ENCODE measurements at regions not wholly inside any gene's neighbourhood (a gene's known extent, or its start where the extent isn't known, plus 50 kb on each side); places are given as distances from the start of the nearest gene placed in this dataset.

DNA sequence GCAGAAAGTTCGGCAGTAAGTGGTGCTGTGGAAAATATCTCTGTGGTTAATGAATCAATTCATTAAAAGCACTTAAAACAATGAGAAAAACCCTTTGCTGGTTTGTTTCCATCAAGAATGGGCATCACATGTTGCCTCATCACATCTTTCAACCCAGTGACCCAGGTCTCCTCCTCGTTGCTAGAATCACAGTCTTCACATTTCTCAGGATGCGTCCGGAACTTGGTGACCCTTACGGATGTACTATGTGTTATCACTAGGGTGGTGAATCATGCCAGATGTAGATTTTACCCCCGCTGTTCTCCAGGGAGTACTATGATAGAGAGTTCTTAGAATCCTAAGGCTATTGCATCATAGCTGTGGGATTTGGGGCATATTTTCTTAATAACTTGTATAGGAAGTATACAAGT lies 217.9 kb upstream of the KLF4 start:
- TF ChIP-seq, protein P1, sequence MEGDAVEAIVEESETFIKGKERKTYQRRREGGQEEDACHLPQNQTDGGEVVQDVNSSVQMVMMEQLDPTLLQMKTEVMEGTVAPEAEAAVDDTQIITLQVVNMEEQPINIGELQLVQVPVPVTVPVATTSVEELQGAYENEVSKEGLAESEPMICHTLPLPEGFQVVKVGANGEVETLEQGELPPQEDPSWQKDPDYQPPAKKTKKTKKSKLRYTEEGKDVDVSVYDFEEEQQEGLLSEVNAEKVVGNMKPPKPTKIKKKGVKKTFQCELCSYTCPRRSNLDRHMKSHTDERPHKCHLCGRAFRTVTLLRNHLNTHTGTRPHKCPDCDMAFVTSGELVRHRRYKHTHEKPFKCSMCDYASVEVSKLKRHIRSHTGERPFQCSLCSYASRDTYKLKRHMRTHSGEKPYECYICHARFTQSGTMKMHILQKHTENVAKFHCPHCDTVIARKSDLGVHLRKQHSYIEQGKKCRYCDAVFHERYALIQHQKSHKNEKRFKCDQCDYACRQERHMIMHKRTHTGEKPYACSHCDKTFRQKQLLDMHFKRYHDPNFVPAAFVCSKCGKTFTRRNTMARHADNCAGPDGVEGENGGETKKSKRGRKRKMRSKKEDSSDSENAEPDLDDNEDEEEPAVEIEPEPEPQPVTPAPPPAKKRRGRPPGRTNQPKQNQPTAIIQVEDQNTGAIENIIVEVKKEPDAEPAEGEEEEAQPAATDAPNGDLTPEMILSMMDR (IDR thresholded peaks at IDR 0.05; ENCODE audit: insufficient read depth, low read length, missing control alignments) = no peak
- ChIA-PET POLR2A (no interaction called here), CTCF (no interaction called here)
- peak; percentile 67 for DNase-seq (ENCODE audit: low read depth, low spot score)
- H3K4me3 ChIP-seq (ENCODE audit: low read depth, low read length) = no peak overlapping the region

DNA sequence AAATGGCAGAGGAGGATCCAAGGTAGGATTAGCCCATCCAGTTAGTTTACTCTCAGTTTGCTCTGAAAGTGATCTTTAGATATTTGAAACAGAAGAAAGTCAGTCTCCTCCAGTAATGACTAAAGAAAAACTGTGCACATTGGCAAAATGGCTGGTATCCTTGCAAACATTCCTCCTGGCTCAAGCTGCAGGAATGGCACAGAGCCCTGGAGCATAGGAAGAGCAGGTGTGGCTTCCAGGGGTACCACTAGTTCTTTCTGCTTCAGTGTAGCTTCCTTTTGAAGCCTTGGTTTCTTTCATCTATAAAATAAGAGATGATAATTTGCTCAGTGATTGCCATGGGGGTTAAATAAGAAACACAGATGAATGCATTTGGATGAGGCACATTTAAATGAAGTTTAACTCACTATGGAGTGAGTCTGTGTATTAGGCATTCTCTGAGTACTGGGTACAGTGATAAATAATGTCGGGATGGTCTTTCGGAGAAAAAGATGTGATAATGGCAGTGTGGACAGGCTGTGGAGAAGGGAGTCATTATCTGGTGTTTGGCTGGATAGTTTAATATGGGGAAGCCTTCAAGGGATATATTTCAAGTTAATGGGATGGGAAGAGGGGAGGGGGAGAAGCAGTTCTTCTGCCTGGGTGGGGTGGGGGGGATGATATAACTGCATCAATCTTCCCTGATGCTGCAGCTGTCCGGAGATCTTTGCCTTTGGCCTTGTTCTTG lies 217.3 kb upstream of the KLF4 start:
- DNase-seq (ENCODE audit: low read depth, low spot score) = no peak
- no peak overlapping the region for H3K4me3 ChIP-seq (ENCODE audit: low read depth, low read length)
- ChIA-PET CTCF (no interaction called here), POLR2A (no interaction called here)
- TF ChIP-seq, protein P1 (IDR thresholded peaks at IDR 0.05; ENCODE audit: insufficient read depth, low read length, missing control alignments) = no peak

DNA sequence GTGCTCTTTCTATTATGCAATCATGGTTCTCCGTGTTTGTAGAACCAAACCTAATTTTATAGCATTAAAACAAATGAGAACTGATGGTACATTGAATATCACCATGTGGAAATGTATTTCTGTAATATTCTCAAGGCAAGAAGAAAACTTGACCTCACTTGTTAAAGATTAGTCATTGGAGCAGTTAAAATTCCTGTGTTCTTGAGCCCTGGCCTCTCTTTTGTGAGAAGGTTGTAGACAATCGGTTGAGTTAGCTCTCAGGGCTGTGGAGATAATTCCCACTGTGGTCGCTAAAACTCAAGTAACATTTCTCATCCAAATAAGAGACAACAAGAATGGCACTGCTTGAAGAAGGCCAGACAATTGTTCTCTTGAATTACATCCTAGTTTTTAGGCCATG lies 216.0 kb upstream of the KLF4 start:
- ChIA-PET POLR2A (no interaction called here), CTCF (no interaction called here)
- no peak overlapping the region for H3K4me3 ChIP-seq (ENCODE audit: low read depth, low read length)
- no peak for DNase-seq (ENCODE audit: low read depth, low spot score)
- TF ChIP-seq, protein P1 (IDR thresholded peaks at IDR 0.05; ENCODE audit: insufficient read depth, low read length, missing control alignments) = no peak

DNA sequence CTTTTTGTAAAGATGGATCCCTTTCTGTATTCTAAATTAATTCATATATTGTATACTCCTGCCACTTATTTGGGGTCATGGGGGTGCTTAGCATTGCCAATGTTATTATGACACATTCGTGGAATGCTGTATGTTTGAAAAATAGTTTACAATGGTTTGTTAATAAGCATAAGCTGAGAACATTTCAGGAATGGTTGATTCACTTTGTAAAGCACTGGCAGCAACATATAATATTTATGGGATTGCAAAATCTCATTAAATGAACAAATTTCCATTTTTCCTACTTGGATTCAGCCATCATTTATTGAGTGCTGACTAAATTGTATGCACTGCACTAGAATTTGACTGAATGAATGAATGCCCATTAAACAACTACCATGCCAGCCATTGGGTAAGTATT lies 215.2 kb upstream of the KLF4 start:
- POLR2A ChIA-PET = no interaction called here
- DNase-seq (ENCODE audit: low read depth, low spot score) = no peak
- TF ChIP-seq, protein P1 (IDR thresholded peaks at IDR 0.05; ENCODE audit: insufficient read depth, low read length, missing control alignments) = no peak
- CTCF ChIA-PET = no interaction called here
- no peak overlapping the region for H3K4me3 ChIP-seq (ENCODE audit: low read depth, low read length)

DNA sequence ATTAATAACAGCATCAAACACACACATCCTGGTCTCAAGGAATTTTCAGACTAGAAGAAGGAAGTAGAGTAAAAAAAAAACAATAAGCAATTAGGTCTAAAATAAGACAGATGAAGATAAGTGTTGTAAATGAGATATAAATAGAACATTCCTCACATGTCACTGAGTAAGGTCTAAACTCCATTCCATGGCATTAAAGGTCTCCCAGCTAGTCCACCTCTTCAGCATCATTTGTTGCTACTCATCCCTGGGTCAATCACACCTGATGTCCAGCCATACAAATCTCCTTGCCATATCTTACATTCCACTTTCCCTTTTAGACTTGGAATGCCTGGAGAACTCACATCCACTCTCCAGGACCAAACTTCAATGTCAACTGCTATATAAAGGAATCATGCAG lies 214.1 kb upstream of the KLF4 start:
- H3K4me3 ChIP-seq (ENCODE audit: low read depth, low read length) = no peak overlapping the region
- POLR2A ChIA-PET = no interaction called here
- CTCF ChIA-PET = no interaction called here
- TF ChIP-seq, protein P1 (IDR thresholded peaks at IDR 0.05; ENCODE audit: insufficient read depth, low read length, missing control alignments) = no peak
- no peak for DNase-seq (ENCODE audit: low read depth, low spot score)

DNA sequence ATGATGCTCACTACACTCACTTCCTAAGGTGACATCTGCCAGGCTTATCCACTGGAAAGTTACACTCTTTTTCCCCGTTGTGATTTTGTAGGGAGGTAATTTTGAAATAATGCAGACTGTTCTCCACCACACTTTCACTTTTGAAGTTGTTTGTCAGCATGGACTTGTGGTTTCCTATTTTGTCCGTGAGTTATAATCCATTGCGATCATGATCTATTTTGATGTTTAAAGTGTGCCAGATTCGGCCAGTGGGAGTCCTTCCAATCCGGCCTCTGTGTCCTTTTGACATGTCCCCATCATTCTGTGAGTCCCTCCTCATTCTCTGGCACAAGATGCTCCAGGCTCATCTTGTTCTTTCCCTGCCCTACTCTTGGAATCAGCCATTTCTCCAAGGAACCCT lies 211.3 kb upstream of the KLF4 start:
- no peak overlapping the region for H3K4me3 ChIP-seq (ENCODE audit: low read depth, low read length)
- ChIA-PET POLR2A (no interaction called here), CTCF (no interaction called here)
- no peak for DNase-seq (ENCODE audit: low read depth, low spot score)
- TF ChIP-seq, protein P1 (IDR thresholded peaks at IDR 0.05; ENCODE audit: insufficient read depth, low read length, missing control alignments) = no peak
